Esophagus squamous epithelium (tissue), 5 donors: ENCODE measurements at regions not wholly inside any gene's neighbourhood (a gene's known extent, or its start where the extent isn't known, plus 50 kb on each side); places are given as distances from the start of the nearest gene placed in this dataset.

Source experiments
- DNase-seq: peaks from one replicate; lab custom pipeline; 2025; lab: John Stamatoyannopoulos, UW
- H3K27ac ChIP-seq, 4 donors: fragments of 200-600 bp; sonication (generic); one replicate each; pipeline ENCODE4 v1.5.1; 2016 to 2019; ENCODE audit warnings: mild to moderate bottlenecking in 1 of 4
- H3K27me3 ChIP-seq, 4 donors: fragments of 200-600 bp; sonication (generic); 1 replicate in 3 of 4; 2 replicates in 1 of 4; pipeline versions ENCODE4 v1.5.1 to v1.6.0; 2017 to 2021; ENCODE audit warnings: antibody characterized with exemption in 1 of 4
- H3K36me3 ChIP-seq, 3 donors: fragments of 200-600 bp; sonication (generic); one replicate each; pipeline ENCODE4 v1.5.1; 2016 to 2019
- H3K4me1 ChIP-seq, 3 donors: fragments of 200-600 bp; sonication (generic); one replicate each; pipeline ENCODE4 v1.5.1; 2017 to 2019
- H3K4me3 ChIP-seq, 4 donors: fragments of 200-600 bp; sonication (generic); 1 replicate in 3 of 4; 2 replicates in 1 of 4; pipeline ENCODE4 v1.5.1; 2016 to 2019; ENCODE audit warnings: mild to moderate bottlenecking in 2 of 4, moderate library complexity in 1 of 4
- H3K9me3 ChIP-seq, 3 donors: fragments of 200-600 bp; sonication (generic); one replicate each; pipeline ENCODE4 v1.5.1; 2016 to 2019
- CTCF ChIP-seq, 6 experiments: fragments of 450-650 bp in 4 of 6; fragments of 200-600 bp in 2 of 6; sonication (generic) in 2 of 6; IDR thresholded peaks; one replicate each; pipeline ENCODE4 v1.5.1; 2016 to 2019; ENCODE audit warnings: antibody characterized with exemption in 6 of 6, mild to moderate bottlenecking in 4 of 6, moderate library complexity in 4 of 6
- POLR2A ChIP-seq, 4 donors: fragments of 450-650 bp; IDR thresholded peaks; one replicate each; pipeline ENCODE4 v1.6.1; 2017; ENCODE audit warnings: antibody characterized with exemption in 4 of 4, mild to moderate bottlenecking in 4 of 4, moderate library complexity in 3 of 4
- WGBS, 2 donors: methylation state at CpG; one replicate each; pipeline ENCODE4 v1.1.5; 2018; 5-methylcytosine and 5-hydroxymethylcytosine counted together
- intact Hi-C: fragments of 100-400 bp; cut with DNase I; formaldehyde crosslinking; loops from one replicate; pipeline ENCODE4 v1.15.0; 2022
- donor health status: DM: yes; HTN: yes; CAD: no.

- WGBS, 2 donors = 58 to 64% methylated on average over 2 of the region's 2 CpGs
- DNase-seq = no peak
- H3K9me3 ChIP-seq = no peaks in the 10 kb centered on the region
- peaks cover 0 to 24% (median 5%) of the 10 kb centered on the region in 3 donors for H3K4me1 ChIP-seq
- H3K36me3 ChIP-seq = no peaks in the 10 kb centered on the region
- TF ChIP-seq POLR2A (IDR thresholded peaks at IDR 0.05) (no peak), CTCF (IDR thresholded peaks at IDR 0.05) (no peak)
- intact Hi-C loops = loop anchor here (10.0 kb wide), 3 partner anchors 200 to 670 kb away; no protein-coding TSS in a partner anchor
- H3K27me3 ChIP-seq = peaks cover 0 to 4% (median 0%) of the 10 kb centered on the region in 4 donors
- H3K4me3 ChIP-seq = no peak overlapping the region
- H3K27ac ChIP-seq = peak overlapping the region in 1 of 4 donors; percentile 57
Observed at GRCh38 chr13:30134578-30134977, 172.8 kb downstream of the KATNAL1 start.

- H3K36me3 ChIP-seq = no peaks in the 10 kb centered on the region
- TF ChIP-seq POLR2A (IDR thresholded peaks at IDR 0.05) (no peak), CTCF (IDR thresholded peaks at IDR 0.05) (no peak)
- H3K27ac ChIP-seq = peak overlapping the region in 1 of 4 donors; percentile 57
- peaks cover 0 to 24% (median 5%) of the 10 kb centered on the region in 3 donors for H3K4me1 ChIP-seq
- no peaks in the 10 kb centered on the region for H3K9me3 ChIP-seq
- intact Hi-C loops = loop anchor here (10.0 kb wide), 3 partner anchors 201 to 671 kb away; no protein-coding TSS in a partner anchor
- WGBS, 2 donors = 53 to 67% methylated on average over 2 to 5 of the region's 7 CpGs
- DNase-seq = no peak
- H3K4me3 ChIP-seq = no peak overlapping the region
- peaks cover 0 to 4% (median 0%) of the 10 kb centered on the region in 4 donors for H3K27me3 ChIP-seq
Observed at GRCh38 chr13:30133996-30134395, 173.4 kb downstream of the KATNAL1 start.

- WGBS, 2 donors = 85 to 94% methylated on average over 2 to 4 of the region's 13 CpGs
- DNase-seq = no peak
- H3K9me3 ChIP-seq = no peaks in the 10 kb centered on the region
- TF ChIP-seq CTCF (IDR thresholded peaks at IDR 0.05) (no peak), POLR2A (IDR thresholded peaks at IDR 0.05) (no peak)
- H3K4me1 ChIP-seq = peaks cover 0 to 24% (median 5%) of the 10 kb centered on the region in 3 donors
- no peak overlapping the region for H3K4me3 ChIP-seq
- H3K27ac ChIP-seq = peak overlapping the region in 2 of 4 donors; percentile 2 to 57
- peaks cover 0 to 4% (median 0%) of the 10 kb centered on the region in 4 donors for H3K27me3 ChIP-seq
- intact Hi-C loops = loop anchor here (10.0 kb wide), 3 partner anchors 201 to 671 kb away; no protein-coding TSS in a partner anchor
- H3K36me3 ChIP-seq = no peaks in the 10 kb centered on the region
Observed at GRCh38 chr13:30133554-30133912, 173.8 kb downstream of the KATNAL1 start.

GRCh38 chr13:30132623-30133553 lies 174.5 kb downstream of the KATNAL1 start:
- intact Hi-C loops = loop anchor here (10.0 kb wide), 3 partner anchors 202 to 672 kb away; no protein-coding TSS in a partner anchor
- WGBS, 2 donors = 48 to 71% methylated on average over 16 to 23 of the region's 39 CpGs
- H3K36me3 ChIP-seq = no peaks in the 10 kb centered on the region

More at GRCh38 chr13:30132623-30133553, 174.5 kb downstream of the KATNAL1 start:
- TF ChIP-seq CTCF (IDR thresholded peaks at IDR 0.05) = peak; percentile 92 to 97 (median 96)
- TF ChIP-seq POLR2A (IDR thresholded peaks at IDR 0.05) = no peak
- peak; percentile 84 for DNase-seq
- H3K4me1 ChIP-seq = peaks cover 0 to 24% (median 5%) of the 10 kb centered on the region in 3 donors
- H3K9me3 ChIP-seq = no peaks in the 10 kb centered on the region
- H3K27me3 ChIP-seq = peaks cover 0 to 4% (median 0%) of the 10 kb centered on the region in 4 donors
- H3K4me3 ChIP-seq = peak overlapping the region in 1 of 4 donors; percentile 15
- H3K27ac ChIP-seq = peak overlapping the region in 2 of 4 donors; percentile 2 to 57
